GM10266 (cell line): ENCODE measurements at regions not wholly inside any gene's neighbourhood (a gene's known extent, or its start where the extent isn't known, plus 50 kb on each side); places are given as distances from the start of the nearest gene placed in this dataset.

Experiments used
- DNase-seq: peaks from one replicate; pipeline ENCODE4 v3.0.0; 2012; ENCODE audit errors: extremely low spot score
- TF ChIP-seq, protein P1 (sequence below): IDR thresholded peaks from 2 replicates; pipeline ENCODE4 v1.5.1; 2012; ENCODE audit warnings: mild to moderate bottlenecking, low read depth; ENCODE audit not compliant: control insufficient read depth, insufficient read depth; ENCODE audit errors: missing control alignments

DNA sequence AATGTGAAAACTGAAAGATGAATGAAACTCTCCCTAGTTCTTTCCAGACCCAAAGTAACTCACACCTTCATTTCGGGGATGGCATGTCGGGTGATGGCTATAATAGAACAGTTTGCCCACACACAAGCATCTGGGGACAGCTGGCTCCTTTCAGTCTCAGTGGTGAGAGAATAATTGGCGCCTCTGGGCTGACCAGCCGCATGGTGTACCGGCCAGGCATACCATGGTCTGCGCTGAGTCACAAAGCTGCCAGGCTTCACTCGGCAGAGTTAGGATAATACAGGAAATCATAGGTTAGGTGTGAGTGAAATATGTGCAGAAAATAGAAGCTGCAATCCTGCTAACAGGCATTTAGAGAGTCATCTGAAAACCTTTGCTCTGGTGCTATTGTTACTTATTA lies 80.4 kb upstream of the IGF1R start:
- no peak for DNase-seq
- TF ChIP-seq, protein P1, sequence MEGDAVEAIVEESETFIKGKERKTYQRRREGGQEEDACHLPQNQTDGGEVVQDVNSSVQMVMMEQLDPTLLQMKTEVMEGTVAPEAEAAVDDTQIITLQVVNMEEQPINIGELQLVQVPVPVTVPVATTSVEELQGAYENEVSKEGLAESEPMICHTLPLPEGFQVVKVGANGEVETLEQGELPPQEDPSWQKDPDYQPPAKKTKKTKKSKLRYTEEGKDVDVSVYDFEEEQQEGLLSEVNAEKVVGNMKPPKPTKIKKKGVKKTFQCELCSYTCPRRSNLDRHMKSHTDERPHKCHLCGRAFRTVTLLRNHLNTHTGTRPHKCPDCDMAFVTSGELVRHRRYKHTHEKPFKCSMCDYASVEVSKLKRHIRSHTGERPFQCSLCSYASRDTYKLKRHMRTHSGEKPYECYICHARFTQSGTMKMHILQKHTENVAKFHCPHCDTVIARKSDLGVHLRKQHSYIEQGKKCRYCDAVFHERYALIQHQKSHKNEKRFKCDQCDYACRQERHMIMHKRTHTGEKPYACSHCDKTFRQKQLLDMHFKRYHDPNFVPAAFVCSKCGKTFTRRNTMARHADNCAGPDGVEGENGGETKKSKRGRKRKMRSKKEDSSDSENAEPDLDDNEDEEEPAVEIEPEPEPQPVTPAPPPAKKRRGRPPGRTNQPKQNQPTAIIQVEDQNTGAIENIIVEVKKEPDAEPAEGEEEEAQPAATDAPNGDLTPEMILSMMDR = no peak

DNA sequence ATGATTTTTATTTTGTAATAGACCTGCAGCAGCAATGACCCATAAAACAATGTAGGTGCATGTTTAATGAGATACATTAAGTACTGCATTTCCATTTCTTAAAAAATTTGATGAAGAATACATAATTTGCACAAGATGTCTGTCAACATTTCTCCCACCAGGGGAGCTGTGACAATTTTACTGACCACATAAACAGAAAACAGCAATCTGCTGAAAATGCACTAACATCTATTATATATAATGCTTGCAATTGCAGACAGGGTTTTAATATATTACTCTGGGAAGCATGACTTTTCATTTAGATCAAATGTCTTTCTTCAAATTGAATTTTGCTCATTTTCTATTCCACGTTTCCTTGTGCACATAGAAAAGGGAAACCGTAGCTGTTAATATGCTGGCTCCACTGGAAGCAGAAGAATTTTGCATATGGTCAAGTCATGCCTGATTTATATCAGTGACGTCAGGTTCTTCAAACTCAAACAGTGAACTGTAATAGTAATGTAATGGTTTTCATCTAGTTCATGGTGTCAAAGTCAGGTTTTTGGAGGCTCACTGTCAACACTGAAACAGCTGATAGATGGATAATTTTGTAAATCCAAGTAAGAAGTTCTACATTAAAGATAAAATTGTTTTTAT lies 79.8 kb upstream of the IGF1R start:
- TF ChIP-seq, protein P1 = no peak
- DNase-seq = no peak

DNA sequence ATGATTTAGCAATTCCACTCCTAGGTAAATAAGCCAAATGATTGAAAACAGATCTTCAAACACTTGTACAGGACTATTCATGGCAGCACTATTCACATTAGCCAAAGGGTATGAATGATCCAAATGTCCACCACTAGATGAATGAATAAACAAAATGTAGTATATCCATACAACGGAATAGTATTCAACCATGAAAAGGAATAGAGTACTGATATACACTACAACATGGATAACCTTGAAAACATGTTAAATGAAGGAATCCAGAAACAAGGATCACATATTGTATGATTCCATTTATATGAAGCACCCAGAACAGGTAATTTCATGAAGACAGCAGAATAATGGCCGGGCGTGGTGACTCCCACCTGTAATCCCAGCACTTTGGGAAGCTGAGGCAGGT lies 78.2 kb upstream of the IGF1R start:
- no peak for DNase-seq

DNA sequence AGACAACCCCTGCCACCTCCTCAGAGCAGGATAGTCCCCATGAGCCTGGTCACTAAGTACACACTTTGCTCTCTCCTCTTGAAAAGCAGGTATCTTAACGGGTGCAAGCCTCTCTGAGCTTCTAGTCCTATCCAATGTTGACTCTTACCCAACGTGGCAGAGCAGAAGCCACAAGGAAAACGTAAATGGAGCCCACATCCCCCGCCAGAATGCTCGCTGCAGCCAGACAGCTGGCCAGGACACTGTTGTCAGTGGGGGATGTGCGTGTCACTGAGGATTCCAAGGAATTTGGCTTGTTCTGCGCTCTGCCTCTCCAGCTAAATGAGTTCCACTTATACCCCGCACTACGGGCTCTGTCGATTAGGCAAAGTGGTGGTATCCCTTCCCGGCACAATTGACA lies 67.8 kb upstream of the IGF1R start:
- TF ChIP-seq, protein P1 = no peak
- DNase-seq = no peak

More for the DNA sequence above, 78.2 kb upstream of the IGF1R start:
- TF ChIP-seq, protein P1 = no peak

DNA sequence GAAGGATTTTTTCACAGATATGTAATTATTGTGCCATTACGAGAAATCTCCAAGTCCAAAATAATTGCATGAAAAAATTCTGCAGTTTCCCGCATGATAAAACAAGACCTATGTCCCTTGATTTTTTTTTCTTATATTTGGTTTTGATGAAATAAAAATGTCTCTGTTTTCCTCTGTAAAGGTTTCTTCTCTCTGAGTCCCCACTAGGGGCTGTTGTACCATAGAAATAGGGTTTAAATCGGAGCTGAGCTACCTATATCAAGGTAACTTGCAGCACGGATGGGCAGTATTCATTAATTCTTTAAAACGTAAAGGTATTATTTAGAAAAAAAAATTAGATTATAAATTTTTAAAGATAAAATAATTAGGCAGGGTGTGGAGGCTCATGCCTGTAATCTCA lies 66.6 kb upstream of the IGF1R start:
- TF ChIP-seq, protein P1 = no peak
- no peak for DNase-seq

DNA sequence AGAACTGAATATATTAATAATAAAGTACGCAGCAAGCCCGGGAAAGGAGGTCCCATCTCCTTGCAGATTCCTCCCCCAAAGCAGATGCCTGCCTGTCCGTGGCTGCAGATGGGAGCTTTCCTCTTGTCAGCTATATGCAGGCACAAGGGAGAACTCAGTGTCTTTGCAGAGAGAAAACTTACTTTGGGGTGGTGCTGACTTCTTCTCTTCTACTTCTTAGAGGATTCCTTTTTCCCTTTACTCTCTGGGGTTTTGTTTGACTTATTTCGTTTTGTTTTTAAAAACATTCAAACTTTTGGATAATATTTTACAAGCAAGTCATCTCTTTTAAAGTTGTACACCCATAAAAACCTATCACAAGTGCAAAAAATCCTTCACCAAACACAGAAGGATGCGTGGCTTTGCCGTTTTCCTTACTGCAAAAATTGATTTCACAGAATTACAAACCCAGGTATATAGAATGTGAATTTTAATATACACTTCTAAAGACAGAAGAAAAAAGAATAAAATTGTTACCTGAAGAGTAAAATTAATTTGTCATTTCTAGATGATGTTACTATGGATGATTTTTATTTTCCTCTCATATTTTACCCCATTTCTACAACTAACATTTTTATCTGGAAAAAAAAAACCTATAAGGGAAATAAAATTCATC lies 65.3 kb upstream of the IGF1R start:
- TF ChIP-seq, protein P1 = no peak

DNA sequence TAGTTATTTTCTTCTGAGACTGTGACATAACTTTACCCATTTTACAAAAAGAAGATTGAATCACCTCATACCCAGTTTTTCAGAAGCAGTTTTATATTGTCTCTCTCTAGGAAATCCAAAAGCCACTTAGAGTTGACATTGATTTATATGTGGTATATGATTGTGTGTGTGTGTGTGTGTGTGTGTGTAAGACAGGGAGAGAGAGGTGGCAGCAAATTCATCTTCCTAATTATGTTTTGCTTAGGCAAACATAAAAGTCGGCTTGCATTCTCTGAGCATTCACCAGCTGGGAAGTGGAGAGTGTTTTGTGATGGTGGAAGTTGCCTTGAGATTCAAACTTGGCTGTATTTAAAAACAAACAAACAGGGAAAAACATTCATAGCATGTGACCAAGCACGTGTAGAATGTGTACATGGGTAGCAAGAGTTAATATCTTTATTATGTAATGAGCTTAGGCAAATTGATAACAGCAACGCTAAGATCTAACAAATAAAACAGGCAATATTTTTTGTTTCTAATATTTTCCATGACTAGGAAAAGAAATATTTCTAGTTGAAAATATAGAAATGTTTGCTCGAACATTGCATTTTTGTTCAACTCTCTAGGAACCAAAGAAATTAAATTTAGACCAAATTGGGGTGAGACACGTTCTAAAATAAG lies 64.4 kb upstream of the IGF1R start:
- TF ChIP-seq, protein P1 = no peak
- DNase-seq = no peak

More for the DNA sequence above, 65.3 kb upstream of the IGF1R start:
- DNase-seq = no peak
